Astrocyte of the cerebellum (primary cell): ENCODE measurements at regions not wholly inside any gene's neighbourhood (a gene's known extent, or its start where the extent isn't known, plus 50 kb on each side); places are given as distances from the start of the nearest gene placed in this dataset.

Source experiments
- DNase-seq: peaks from one replicate; pipeline ENCODE4 v3.0.0-alpha.2; 2011; ENCODE audit warnings: low read depth
- H3K4me3 ChIP-seq: 2 replicates; pipeline ENCODE4 v1.5.1; 2011; ENCODE audit warnings: mild to moderate bottlenecking, low read depth, low read length, moderate library complexity
- in situ Hi-C: cut with HindIII; loops from 2 replicates; pipeline ENCODE4 v1.10.0; 2017; ENCODE audit warnings: low sequenced_read_pairs
- TF ChIP-seq, protein P1 (sequence below): IDR thresholded peaks from 2 replicates; pipeline ENCODE4 v1.5.1; 2012; ENCODE audit warnings: low read length, low read depth, moderate library complexity, mild to moderate bottlenecking; ENCODE audit errors: missing control alignments

DNA sequence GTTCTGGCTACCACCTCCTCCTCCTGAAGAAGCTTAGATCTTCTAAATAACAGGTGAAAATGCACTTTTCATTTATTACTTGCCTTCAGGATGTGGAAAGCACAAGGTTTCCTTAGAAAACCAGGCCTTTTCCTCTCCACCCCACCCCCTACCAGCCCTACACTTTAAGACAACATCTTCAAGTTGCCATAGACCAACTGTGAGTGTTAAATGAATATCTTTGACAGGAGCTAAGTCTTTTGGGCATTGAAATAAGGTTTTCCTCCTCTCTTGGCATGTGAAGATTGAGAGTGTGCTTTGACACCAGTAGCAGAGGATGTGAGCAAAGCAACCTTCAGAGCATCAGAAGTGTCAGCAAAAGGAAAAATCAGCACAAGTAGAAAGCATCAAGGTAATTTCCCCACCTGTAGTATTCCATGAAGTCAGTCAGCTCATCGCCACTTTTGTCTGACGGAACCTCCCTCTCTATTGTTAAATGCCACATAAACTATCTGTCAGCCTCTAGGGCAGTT, 532.3 kb upstream of the MMS22L start:
- DNase-seq: no peak
- no peak overlapping the region for H3K4me3 ChIP-seq
- TF ChIP-seq, protein P1, sequence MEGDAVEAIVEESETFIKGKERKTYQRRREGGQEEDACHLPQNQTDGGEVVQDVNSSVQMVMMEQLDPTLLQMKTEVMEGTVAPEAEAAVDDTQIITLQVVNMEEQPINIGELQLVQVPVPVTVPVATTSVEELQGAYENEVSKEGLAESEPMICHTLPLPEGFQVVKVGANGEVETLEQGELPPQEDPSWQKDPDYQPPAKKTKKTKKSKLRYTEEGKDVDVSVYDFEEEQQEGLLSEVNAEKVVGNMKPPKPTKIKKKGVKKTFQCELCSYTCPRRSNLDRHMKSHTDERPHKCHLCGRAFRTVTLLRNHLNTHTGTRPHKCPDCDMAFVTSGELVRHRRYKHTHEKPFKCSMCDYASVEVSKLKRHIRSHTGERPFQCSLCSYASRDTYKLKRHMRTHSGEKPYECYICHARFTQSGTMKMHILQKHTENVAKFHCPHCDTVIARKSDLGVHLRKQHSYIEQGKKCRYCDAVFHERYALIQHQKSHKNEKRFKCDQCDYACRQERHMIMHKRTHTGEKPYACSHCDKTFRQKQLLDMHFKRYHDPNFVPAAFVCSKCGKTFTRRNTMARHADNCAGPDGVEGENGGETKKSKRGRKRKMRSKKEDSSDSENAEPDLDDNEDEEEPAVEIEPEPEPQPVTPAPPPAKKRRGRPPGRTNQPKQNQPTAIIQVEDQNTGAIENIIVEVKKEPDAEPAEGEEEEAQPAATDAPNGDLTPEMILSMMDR: no peak
- in situ Hi-C loops: no loop called here

GRCh38 chr6:97816526-97816925, 533.5 kb upstream of the MMS22L start:
- peak; percentile 16 for DNase-seq
- TF ChIP-seq, protein P1: no peak

GRCh38 chr6:97819710-97820109, 536.7 kb upstream of the MMS22L start:
- in situ Hi-C loops: no loop called here
- H3K4me3 ChIP-seq: no peak overlapping the region
- TF ChIP-seq, protein P1: no peak
- DNase-seq: peak; percentile 12

More at GRCh38 chr6:97816526-97816925, 533.5 kb upstream of the MMS22L start:
- no peak overlapping the region for H3K4me3 ChIP-seq
- in situ Hi-C loops: no loop called here

- DNase-seq: no peak
- H3K4me3 ChIP-seq: no peak overlapping the region
- TF ChIP-seq, protein P1: no peak
- in situ Hi-C loops: no loop called here
These were observed 537.4 kb upstream of the MMS22L start for GRCh38 chr6:97820400-97820799.

GRCh38 chr6:97822632-97823031, 539.6 kb upstream of the MMS22L start:
- DNase-seq: no peak
- H3K4me3 ChIP-seq: no peak overlapping the region
- TF ChIP-seq, protein P1: no peak
- in situ Hi-C loops: no loop called here

DNA sequence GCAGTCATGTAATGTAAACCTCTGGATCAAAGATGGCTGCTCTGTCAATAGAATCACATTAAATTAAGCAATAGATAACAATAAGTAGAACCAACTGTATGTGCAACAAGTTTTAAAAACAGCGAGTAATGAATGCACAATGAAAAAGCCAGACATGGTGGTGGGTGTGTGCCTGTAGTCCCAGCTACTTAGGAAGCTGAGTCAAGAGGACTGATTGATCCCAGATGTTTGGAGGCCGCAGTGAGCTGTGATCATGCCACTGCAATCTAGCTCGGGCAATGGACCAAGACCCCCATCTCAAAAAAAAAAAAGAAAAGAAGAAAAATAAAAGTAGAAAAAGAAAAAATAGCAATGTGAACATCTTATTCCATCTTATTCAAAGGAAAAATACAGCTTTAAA, 558.7 kb upstream of the MMS22L start:
- no peak overlapping the region for H3K4me3 ChIP-seq
- TF ChIP-seq, protein P1: no peak
- in situ Hi-C loops: no loop called here
- peak; percentile 33 for DNase-seq
